NCI-H1092 treated with DMSO at 0.1 percent for 48 hours (cell line): ENCODE measurements at regions not wholly inside any gene's neighbourhood (a gene's known extent, or its start where the extent isn't known, plus 50 kb on each side); places are given as distances from the start of the nearest gene placed in this dataset.

Experiments used
- DNase-seq: peaks from one replicate; lab custom pipeline; 2025; lab: John Stamatoyannopoulos, UW

- DNase-seq, result no peak
Measured at GRCh38 chr12:78792052-78792698, 72.4 kb upstream of the SYT1 start.

GRCh38 chr12:78793491-78793890 lies 71.1 kb upstream of the SYT1 start:
- no peak for DNase-seq

GRCh38 chr12:78793982-78794381 lies 70.6 kb upstream of the SYT1 start:
- no peak for DNase-seq

- DNase-seq, result no peak
Measured at GRCh38 chr12:78795934-78796445, 68.6 kb upstream of the SYT1 start.

- DNase-seq, result no peak
Measured at GRCh38 chr12:78797196-78797931, 67.2 kb upstream of the SYT1 start.

- no peak for DNase-seq
Measured at GRCh38 chr12:78799649-78800048, 64.9 kb upstream of the SYT1 start.

GRCh38 chr12:78802593-78802992 lies 62.0 kb upstream of the SYT1 start:
- DNase-seq, result no peak

GRCh38 chr12:78804262-78804661 lies 60.3 kb upstream of the SYT1 start:
- DNase-seq, result no peak
